Stimulated activated CD8-positive, alpha-beta memory T cell treated with anti-CD3 and anti-CD28 coated beads, Interleukin-7, amount 100 ng/mL, for 1 hour (primary cell): ENCODE measurements at regions not wholly inside any gene's neighbourhood (a gene's known extent, or its start where the extent isn't known, plus 50 kb on each side); places are given as distances from the start of the nearest gene placed in this dataset.
"Not testable (repeated sequence)": the region's sequence is repeated elsewhere in the genome, so short reads cannot be mapped to it uniquely, and the experiment has no call there.

Experiments used
- DNase-seq, 2 donors: peaks; one replicate each; pipeline ENCODE4 v3.0.0-alpha.2; 2020; ENCODE audit warnings: low read depth in 2 of 2

- DNase-seq, result no peak
These were observed 673.5 kb downstream of the IRS1 start for GRCh38 chr2:226126104-226126503.

DNA sequence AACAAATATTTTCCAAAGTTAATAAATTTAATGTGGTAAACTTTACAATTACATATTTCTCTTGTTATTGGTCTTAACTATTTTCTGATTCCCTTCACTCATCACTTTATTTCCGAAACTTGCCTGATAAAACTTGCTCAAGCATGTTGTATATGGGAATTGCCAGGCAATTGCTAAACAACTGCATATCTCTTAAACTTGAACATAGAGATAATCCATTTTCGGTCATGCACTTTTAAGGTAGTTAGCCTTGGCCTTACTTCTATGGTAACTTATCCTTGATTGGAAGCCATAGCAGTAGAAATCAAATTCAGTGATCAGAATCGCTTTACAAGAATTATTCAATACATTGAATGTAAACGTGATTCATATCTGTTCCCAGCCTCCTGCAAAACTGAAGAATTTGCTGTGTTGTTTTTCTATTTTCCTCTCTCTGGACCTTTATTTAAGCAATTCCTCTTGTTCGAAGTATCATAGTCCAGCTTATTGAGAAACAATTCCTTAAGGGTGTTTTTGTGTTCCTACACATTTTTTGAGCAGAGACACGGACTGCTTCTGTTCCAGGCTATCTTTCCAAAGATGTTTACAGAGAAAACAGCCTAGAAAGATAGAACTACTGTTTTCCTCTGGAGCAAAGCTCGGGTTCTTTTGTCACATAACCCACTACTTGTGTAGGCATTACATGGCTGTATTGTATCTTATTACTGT lies 674.3 kb downstream of the IRS1 start:
- DNase-seq, result no peak

DNA sequence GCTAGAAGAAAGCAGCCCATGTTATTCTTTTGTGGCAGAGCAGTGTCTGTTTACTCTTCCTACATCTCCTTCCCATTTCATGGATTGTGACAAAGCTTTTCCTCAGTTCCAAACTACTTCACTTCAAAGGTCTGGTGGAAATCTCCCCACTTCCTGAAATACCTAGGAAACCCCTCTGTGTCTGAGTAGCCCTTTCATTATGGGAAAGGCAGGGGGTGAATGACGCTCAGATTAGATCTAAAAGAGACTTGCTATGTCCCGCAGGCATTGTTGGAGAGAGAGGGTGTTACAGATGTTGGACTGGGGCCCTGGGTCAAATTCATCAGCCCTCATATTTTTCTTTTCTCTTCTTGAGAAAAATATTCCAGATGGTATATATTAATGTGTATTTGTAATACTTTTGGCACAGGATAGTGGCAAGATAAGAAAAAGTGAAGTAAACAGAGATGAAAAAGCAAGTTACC lies 675.0 kb downstream of the IRS1 start:
- no peak for DNase-seq

- no peak for DNase-seq
These were observed 676.3 kb downstream of the IRS1 start for GRCh38 chr2:226123300-226123699.

DNA sequence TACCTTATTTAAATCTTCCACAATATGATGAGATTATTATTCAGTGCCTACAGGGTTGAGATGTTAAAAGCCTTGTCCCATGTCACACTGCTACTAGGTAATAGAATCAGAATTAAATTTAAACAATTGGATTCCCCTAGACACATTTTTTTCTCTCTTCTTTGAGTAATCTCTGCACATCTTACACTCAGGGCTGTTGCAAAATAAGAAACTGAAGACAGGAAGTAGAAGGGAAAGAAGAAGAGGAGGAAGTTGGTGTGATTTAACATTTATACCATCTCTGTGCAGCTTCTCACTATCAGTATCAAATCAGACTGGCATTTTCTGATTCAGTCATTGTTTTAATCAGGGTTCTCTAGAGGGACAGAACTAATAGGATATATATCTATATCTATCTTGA lies 677.6 kb downstream of the IRS1 start:
- no peak for DNase-seq

DNA sequence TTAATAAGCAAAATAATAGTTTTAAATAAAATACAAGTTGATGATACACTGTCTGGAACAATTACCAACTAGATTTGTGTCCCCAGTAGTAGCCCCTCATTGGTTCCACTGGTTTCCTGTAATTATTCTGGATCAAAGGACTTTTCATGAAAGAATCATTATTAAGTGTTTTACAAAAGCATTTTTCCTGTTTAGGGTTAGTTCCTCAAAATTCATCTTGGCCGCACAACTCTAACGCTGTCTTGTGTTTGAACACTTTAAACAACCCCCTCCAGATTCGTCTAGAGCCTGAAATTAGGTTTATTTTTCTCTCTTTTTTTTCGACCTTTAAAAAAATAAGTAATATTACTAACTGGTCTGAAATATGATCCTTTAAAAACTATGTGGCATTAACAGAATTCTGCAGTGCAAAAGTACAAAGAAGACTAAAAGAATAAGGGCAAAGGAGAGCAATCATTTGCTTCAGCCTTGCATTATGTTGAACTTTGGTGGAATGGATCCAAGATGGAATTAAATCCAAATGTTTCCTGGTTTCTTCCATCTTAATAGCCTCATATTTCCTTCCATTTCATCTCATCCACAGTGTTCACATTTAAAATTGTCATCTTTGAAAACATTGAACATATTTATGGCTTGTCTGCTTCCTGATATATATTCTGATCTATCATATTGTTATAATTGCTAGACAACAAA lies 678.4 kb downstream of the IRS1 start:
- no peak for DNase-seq

DNA sequence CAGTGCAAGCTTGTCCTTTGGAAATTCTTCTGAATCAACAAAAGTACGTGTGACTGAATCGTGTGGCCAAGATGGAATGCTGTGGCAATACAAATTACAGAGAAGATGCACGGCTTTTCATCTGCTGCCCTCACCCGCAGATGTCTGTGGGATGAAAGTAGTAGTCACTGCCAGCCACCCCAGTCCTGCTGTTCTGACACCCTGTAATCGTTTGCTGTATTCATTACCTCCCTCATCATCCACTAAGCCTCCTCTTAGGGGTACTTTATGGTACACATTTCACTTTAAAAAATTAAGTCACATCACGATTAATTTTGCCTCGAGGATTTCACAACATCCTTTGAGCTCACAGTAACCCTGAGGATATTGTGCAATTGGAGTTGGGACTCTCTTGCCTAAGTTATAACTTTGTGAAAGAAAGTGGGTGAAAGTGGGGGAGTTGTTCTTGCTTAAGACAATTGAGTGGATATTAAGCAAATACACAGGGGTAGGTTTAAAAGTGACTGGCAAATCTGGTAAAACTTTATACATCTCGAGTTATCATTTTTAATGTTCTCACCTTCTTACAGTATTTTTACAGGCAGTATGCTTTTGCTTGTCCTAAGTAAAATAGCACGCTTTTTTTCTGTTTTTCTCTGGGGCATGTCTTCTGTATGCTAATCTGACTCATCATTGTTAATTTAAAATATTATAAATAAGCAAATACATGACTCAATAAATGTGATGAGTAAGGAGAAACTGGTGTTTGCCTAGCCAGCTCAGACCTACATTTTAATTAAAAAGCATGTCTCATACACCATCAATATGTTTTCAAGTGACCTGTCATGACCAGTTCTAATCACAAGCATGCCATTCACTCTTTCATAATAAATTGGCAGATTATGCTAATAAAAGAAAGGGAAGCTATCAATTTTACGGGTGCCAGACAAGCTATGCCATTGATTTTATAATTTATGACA lies 680.9 kb downstream of the IRS1 start:
- DNase-seq, result no peak

DNA sequence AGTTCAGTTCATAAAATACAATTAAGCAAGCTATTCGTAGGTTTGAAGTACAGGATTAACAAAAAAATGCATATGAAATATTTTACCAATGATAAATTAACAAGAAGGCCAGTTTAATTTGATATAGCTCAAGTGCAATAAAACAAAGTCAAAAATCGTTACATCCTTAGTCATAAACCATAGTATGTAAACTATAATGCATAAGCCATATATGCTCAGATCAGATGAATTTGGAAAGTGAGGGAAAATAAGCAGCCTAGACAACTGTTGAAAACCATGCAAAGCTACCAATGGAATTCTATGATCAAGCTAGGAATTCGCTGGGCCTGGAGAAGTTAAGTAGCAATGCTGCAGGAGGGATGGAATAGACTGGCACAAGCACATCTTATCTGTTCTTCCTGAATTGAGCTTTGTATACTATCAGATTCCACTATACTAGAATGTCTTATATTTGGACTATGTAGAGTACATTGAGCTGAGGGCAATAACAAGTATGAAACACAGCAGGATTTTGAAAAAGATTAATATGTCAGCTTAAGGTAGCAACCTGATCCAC lies 682.0 kb downstream of the IRS1 start:
- DNase-seq, result no peak

DNA sequence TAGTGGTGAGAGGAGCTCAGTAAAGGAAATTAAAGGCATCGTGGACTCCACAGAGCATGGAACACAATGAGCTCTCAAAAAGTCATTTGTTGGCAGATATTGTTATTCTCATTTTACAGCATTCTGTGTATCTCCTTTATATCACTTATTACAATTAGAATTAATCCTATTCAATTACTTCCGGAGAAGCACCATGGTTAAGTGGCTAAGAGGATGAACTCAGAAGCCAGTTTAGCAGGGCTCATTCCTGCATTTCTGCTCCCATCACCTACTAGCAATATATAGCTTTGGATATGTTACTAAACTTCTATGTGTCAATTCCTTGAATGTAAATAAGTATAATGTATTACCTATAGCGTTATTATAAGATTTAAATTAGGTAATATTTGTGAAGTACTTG lies 683.3 kb downstream of the IRS1 start:
- no peak for DNase-seq

- no peak for DNase-seq
These were observed 683.8 kb downstream of the IRS1 start for GRCh38 chr2:226115832-226116200.

DNA sequence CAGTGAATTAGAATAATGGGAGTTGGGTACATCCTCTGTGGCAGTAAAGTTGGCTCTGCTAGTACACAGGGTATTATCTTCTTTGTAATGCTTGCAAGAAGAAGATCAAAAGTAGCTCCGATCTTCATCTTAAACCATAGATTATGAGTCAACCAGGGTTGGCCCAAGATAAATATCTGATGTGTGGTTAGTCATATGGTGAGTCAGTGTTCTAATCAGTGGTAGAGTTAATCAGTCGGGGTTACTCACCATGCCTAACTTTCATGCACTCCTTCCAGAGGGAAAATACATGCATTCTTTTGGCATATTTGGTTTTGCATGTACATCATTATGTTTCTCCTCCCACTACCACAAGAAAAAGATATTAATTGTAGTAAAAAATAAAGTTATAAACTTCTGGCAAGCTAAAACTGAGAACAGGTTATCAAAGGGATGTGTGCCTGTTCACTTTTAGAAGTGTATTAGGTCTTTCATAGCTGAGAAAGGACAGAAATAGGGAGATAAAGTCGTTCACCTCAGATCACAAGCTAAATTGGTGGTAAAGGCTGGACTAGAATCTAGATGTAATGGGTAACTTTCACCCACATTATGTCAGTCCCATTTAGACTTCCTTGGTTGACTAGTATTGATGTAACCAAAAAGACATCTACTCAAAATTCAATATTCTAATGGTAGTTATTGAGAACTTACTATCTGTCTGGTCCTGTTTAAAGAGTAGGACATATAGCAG lies 684.4 kb downstream of the IRS1 start:
- no peak for DNase-seq

GRCh38 chr2:226114436-226114835 lies 685.2 kb downstream of the IRS1 start:
- no peak for DNase-seq

- no peak for DNase-seq
These were observed 699.6 kb downstream of the NYAP2 start for GRCh38 chr2:226098861-226099745.

DNA sequence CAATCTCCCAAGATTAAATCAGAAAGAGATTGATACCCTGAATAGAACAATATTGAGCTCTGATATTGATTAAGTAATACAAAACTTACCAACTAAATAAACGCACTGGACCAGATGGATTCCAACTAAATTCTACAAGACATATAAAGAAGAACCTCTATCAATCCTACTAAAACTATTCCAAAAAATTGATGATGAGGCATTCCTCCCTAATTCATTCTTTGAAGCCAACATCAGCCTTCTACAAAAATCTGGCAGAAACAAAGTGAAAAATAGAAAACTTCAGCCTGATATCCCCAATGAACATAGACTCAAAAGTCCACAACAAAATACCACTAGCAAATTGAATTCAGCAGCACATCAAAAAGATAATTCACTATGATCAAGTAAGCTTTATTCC lies 695.5 kb downstream of the NYAP2 start:
- no peak for DNase-seq

- DNase-seq, result no peak
These were observed 693.9 kb downstream of the NYAP2 start for GRCh38 chr2:226093364-226093763.

- no peak for DNase-seq
These were observed 688.8 kb downstream of the NYAP2 start for GRCh38 chr2:226088366-226088674.

GRCh38 chr2:226087505-226088365 lies 688.2 kb downstream of the NYAP2 start:
- no peak for DNase-seq

DNA sequence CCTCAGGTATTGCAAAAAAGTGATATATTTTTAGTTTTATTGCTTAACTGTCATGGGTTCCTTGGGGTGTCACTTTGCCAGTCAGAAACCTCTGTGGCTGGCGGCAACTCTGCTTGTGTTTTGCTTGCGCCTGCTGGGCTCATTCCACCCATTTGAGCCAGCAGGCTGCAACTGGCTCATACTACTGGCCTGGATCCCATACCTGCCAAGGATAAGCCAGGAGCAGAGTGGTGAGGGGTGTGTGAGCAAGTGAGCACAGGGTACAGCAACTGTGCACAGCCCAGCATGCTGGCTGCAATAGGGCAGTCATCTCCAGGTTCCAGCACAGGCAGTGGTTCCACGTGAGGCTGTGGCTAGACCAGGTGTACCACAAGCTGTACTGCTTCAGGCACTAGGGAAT lies 687.5 kb downstream of the NYAP2 start:
- DNase-seq, result no peak

DNA sequence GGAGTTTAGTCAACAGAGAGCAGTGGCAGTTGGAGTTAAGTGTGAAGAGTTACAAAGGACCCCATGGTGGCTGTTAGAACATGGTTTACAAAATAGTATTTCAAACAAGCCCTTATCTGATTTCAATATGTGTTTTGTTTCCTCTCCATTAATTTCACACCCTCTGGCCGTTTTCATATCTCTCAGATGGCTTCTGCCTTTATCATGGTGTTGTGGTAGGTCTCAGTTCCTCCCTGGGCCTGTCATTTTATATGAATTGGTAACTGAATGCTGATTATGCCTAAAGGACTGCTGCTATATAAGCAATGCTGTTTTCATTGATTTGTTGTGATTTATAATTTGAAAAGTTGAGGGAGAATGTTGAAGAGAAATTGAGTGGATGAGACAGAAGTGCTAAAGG lies 686.7 kb downstream of the NYAP2 start:
- no peak for DNase-seq

DNA sequence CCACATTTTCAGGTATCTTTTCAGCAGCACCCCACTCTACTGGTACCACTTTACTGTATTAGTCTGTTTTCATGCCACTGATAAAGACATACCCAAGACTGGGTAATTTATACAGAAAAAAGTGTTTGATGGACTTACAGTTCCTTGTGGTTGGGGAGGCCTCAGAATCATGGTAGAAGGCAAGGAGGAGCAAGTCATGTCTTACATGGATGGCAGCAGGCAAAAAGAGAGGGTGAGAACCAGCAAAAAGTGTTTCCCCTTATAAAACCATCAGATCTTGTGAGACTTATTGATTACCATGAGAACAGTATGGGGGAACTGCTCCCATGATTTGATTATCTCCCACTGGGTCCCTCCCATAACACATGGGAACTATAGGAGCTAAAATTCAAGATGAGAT lies 685.9 kb downstream of the NYAP2 start:
- DNase-seq, result not testable (repeated sequence)
